Naive thymus-derived CD4-positive, alpha-beta T cell (primary cell): ENCODE measurements at regions not wholly inside any gene's neighbourhood (a gene's known extent, or its start where the extent isn't known, plus 50 kb on each side); places are given as distances from the start of the nearest gene placed in this dataset.

ENCODE experiments used
- ATAC-seq: fragments of 150-1000 bp; cut with Tn5 transposase; 2 replicates; pipeline ENCODE4 v1.10.0; 2021; ENCODE audit warnings: mild to moderate bottlenecking, moderate library complexity
- CTCF ChIA-PET: fragments of 350-600 bp; sonication (Branson Sonifier 250); formaldehyde crosslinking; loops from one replicate; lab custom pipeline; 2021; ENCODE audit warnings: antibody characterized with exemption; lab: Charles Lee
- POLR2A ChIA-PET: fragments of 350-600 bp; sonication (Branson Sonifier 250); formaldehyde crosslinking; loops from one replicate; lab custom pipeline; 2021; ENCODE audit warnings: antibody characterized with exemption, inconsistent platforms; lab: Charles Lee
- DNase-seq, 9 donors: peaks; one replicate each; pipeline versions ENCODE4 v3.0.0 to v3.0.0-alpha.2; 2020 to 2022; ENCODE audit warnings: mixed read lengths in 1 of 9
- H3K27ac ChIP-seq: one replicate; pipeline ENCODE4 v1.7.0; 2013; ENCODE audit warnings: mild to moderate bottlenecking, low read depth, low read length, moderate library complexity
- H3K27me3 ChIP-seq, 2 donors: one replicate each; pipeline ENCODE4 v1.7.0; 2013; ENCODE audit warnings: low read length in 2 of 2, mild to moderate bottlenecking in 2 of 2, moderate library complexity in 2 of 2; ENCODE audit not compliant: control insufficient read depth in 2 of 2, insufficient read depth in 2 of 2
- H3K36me3 ChIP-seq, 3 experiments: 1 replicate in 2 of 3; 2 replicates in 1 of 3; pipeline ENCODE4 v1.7.0; 2013; ENCODE audit warnings: low read length in 3 of 3, mild to moderate bottlenecking in 3 of 3, moderate library complexity in 1 of 3; ENCODE audit not compliant: insufficient read depth in 3 of 3, control insufficient read depth in 2 of 3
- H3K4me1 ChIP-seq, 2 donors: one replicate each; pipeline ENCODE4 v1.7.0; 2013; ENCODE audit warnings: low read length in 2 of 2, mild to moderate bottlenecking in 2 of 2, moderate library complexity in 1 of 2; ENCODE audit not compliant: control insufficient read depth in 2 of 2, insufficient read depth in 2 of 2
- H3K4me3 ChIP-seq: 2 replicates; pipeline ENCODE4 v1.7.0; 2013; ENCODE audit warnings: mild to moderate bottlenecking, low read length
- H3K9me3 ChIP-seq, 3 experiments: 1 replicate in 2 of 3; 2 replicates in 1 of 3; pipeline ENCODE4 v1.7.0; 2013; ENCODE audit warnings: low read length in 3 of 3; ENCODE audit not compliant: control insufficient read depth in 2 of 3
- H3K27ac Mint-ChIP-seq, 9 donors: one replicate each; pipeline ENCODE4 v1.8.0; 2020 to 2022; ENCODE audit warnings: mixed read lengths in 9 of 9, mild to moderate bottlenecking in 8 of 9, moderate library complexity in 5 of 9, inconsistent platforms in 2 of 9
- H3K27me3 Mint-ChIP-seq, 5 donors: one replicate each; pipeline ENCODE4 v1.8.0; 2021 to 2022; ENCODE audit warnings: mixed read lengths in 5 of 5, mild to moderate bottlenecking in 1 of 5
- H3K36me3 Mint-ChIP-seq, 5 donors: one replicate each; pipeline ENCODE4 v1.8.0; 2020 to 2022; ENCODE audit warnings: mixed read lengths in 5 of 5, mild to moderate bottlenecking in 3 of 5, inconsistent platforms in 1 of 5
- H3K4me1 Mint-ChIP-seq, 7 donors: one replicate each; pipeline ENCODE4 v1.8.0; 2020 to 2022; ENCODE audit warnings: mixed read lengths in 7 of 7, mild to moderate bottlenecking in 3 of 7, inconsistent platforms in 1 of 7
- H3K4me3 Mint-ChIP-seq, 10 donors: one replicate each; pipeline ENCODE4 v1.8.0; 2020 to 2022; ENCODE audit warnings: mild to moderate bottlenecking in 10 of 10, mixed read lengths in 10 of 10, moderate library complexity in 6 of 10, inconsistent platforms in 2 of 10
- H3K9me3 Mint-ChIP-seq, 11 donors: one replicate each; pipeline ENCODE4 v1.8.0; 2020 to 2022; ENCODE audit warnings: mixed read lengths in 11 of 11, mild to moderate bottlenecking in 4 of 11, inconsistent platforms in 1 of 11, moderate library complexity in 1 of 11
- intact Hi-C, 2 donors: fragments of 100-400 bp; cut with micrococcal nuclease; formaldehyde crosslinking; loops; one replicate each; pipeline ENCODE4 v1.15.1; 2023

DNA sequence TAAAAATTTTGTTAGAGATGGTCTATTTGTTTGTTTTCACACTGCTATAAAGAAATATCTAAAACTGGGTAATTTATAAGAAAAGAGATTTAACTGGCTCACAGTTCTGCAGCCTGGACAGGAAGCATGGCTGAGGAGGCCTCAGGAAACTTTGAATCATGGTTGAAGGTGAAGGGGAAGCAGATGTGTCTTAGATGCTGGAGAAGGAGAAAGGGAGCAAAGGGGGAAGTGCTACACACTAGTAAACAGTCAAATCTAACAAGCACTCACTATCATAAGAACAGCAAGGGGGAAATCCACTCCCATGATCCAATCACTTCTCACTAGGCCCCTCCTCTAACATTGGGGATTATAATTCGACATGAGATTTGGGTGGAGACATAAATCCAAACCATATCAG is 76.8 kb upstream of the COL24A1 start:
- H3K4me1 ChIP-seq, result no peaks in the 10 kb centered on the region
- H3K36me3 Mint-ChIP-seq, result no peaks in the 10 kb centered on the region
- H3K4me3 Mint-ChIP-seq, result no peak overlapping the region
- POLR2A ChIA-PET, result no interaction called here
- CTCF ChIA-PET, result no interaction called here
- H3K27ac ChIP-seq, result no peak overlapping the region
- no peak overlapping the region for H3K27ac Mint-ChIP-seq
- no peaks in the 10 kb centered on the region for H3K27me3 ChIP-seq
- no peaks in the 10 kb centered on the region for H3K4me1 Mint-ChIP-seq
- H3K27me3 Mint-ChIP-seq, result peaks cover 0 to 7% (median 4%) of the 10 kb centered on the region in 5 donors
- no peaks in the 10 kb centered on the region for H3K9me3 ChIP-seq
- intact Hi-C loops, result no loop called here
- ATAC-seq, result no peak
- DNase-seq, result no peak
- peaks cover 0 to 8% (median 4%) of the 10 kb centered on the region in 11 donors for H3K9me3 Mint-ChIP-seq
- H3K4me3 ChIP-seq, result no peak overlapping the region
- H3K36me3 ChIP-seq, result no peaks in the 10 kb centered on the region

DNA sequence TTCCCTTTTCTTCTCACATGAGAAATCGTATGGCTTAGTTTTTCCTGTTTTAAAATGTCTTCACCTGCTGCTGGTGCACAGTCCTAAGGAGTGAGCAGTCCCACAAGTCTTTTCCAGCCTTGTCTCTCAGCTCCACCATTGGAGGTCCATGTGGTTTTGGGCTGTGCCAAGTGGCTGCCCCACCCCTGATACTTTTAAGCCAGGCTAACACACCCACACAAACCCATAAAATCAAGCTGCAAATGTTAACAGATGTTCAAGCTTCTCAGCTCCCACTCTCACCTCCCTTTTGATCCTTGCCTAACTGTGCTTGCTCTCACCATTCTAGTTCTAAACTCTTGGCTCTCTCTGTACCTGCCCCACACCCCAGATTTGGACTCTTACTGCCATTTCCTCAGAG is 74.5 kb upstream of the COL24A1 start:
- Mint-ChIP-seq H3K4me1 (no peaks in the 10 kb centered on the region), H3K4me3 (no peak overlapping the region)
- CTCF ChIA-PET, result no interaction called here

DNA sequence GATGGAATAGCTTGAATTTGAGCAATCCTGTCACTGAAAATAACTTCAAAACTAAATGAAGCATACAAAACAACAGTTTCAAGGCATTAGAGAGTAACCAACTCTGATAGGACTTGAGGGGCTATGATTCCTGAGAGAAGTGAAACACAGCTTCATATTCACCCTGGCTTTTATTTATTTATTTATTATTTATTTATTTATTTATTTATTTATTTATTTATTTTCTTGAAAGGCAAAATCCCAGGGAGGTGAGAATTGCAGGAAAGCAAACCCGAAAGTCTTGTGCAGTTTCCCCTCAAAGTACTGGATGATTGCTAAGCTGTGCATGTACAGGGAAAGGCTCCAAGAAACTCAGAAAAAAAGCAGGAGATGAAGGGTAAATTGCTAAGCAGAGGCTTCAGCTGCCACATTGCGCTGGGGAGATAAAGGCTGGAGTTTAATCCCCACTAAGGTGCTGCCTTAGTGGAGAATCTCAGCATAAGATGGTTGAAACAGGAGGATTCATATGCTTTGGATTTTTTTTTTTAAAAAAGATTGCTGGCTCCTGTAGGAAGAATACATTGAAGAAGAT is 72.9 kb upstream of the COL24A1 start:
- DNase-seq, result no peak
- peaks cover 0 to 7% (median 4%) of the 10 kb centered on the region in 5 donors for H3K27me3 Mint-ChIP-seq
- no peaks in the 10 kb centered on the region for H3K36me3 ChIP-seq
- H3K4me1 Mint-ChIP-seq, result no peaks in the 10 kb centered on the region
- no peaks in the 10 kb centered on the region for H3K9me3 ChIP-seq
- ChIA-PET CTCF (no interaction called here), POLR2A (no interaction called here)
- ATAC-seq, result no peak
- H3K27me3 ChIP-seq, result no peaks in the 10 kb centered on the region
- H3K9me3 Mint-ChIP-seq, result peaks cover 0 to 5% (median 0%) of the 10 kb centered on the region in 11 donors
- H3K4me1 ChIP-seq, result no peaks in the 10 kb centered on the region
- no peak overlapping the region for H3K27ac Mint-ChIP-seq
- no peak overlapping the region for H3K4me3 ChIP-seq
- H3K4me3 Mint-ChIP-seq, result no peak overlapping the region
- intact Hi-C loops, result no loop called here
- H3K36me3 Mint-ChIP-seq, result no peaks in the 10 kb centered on the region
- H3K27ac ChIP-seq, result no peak overlapping the region

More for the DNA sequence above, 74.5 kb upstream of the COL24A1 start:
- ATAC-seq (no peak), DNase-seq (no peak)
- H3K36me3 ChIP-seq, result no peaks in the 10 kb centered on the region
- no peaks in the 10 kb centered on the region for H3K27me3 ChIP-seq
- Mint-ChIP-seq H3K27me3 (peaks cover 0 to 7% (median 4%) of the 10 kb centered on the region in 5 donors), H3K9me3 (peaks cover 0 to 5% (median under 1%) of the 10 kb centered on the region in 11 donors), H3K27ac (no peak overlapping the region), H3K36me3 (no peaks in the 10 kb centered on the region)
- intact Hi-C loops, result no loop called here
- POLR2A ChIA-PET, result no interaction called here
- H3K9me3 ChIP-seq, result no peaks in the 10 kb centered on the region
- H3K4me1 ChIP-seq, result no peaks in the 10 kb centered on the region
- H3K4me3 ChIP-seq, result no peak overlapping the region
- no peak overlapping the region for H3K27ac ChIP-seq

DNA sequence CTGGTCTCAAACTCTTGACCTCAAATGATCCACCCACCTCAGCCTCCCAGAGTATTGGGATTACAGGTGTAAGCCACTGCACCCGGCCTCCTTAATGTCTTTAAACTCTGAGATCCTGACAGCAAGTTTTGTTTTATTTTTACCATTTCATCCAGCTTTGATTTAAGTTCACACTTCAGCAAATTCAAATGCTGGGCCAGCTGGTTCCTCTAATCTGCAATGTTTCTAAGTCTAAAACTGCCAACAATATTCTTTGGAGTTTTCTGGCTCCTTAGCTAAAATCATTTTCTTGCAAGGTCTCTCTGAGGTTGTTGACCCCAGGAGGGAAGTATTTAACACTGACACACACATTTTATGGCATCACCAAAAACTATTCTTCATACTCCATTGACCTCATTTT is 72.0 kb upstream of the COL24A1 start:
- ChIA-PET CTCF (no interaction called here), POLR2A (no interaction called here)
- peaks cover 0 to 5% (median 0%) of the 10 kb centered on the region in 11 donors for H3K9me3 Mint-ChIP-seq
- H3K36me3 Mint-ChIP-seq, result no peaks in the 10 kb centered on the region
- H3K27me3 Mint-ChIP-seq, result peaks cover 0 to 7% (median 4%) of the 10 kb centered on the region in 5 donors
- intact Hi-C loops, result no loop called here
- ATAC-seq (no peak), DNase-seq (no peak)
- Histone ChIP-seq H3K27me3 (no peaks in the 10 kb centered on the region), H3K4me1 (no peaks in the 10 kb centered on the region), H3K9me3 (no peaks in the 10 kb centered on the region), H3K27ac (no peak overlapping the region), H3K4me3 (no peak overlapping the region), H3K36me3 (no peaks in the 10 kb centered on the region)
- no peaks in the 10 kb centered on the region for H3K4me1 Mint-ChIP-seq
- H3K4me3 Mint-ChIP-seq, result no peak overlapping the region
- no peak overlapping the region for H3K27ac Mint-ChIP-seq

DNA sequence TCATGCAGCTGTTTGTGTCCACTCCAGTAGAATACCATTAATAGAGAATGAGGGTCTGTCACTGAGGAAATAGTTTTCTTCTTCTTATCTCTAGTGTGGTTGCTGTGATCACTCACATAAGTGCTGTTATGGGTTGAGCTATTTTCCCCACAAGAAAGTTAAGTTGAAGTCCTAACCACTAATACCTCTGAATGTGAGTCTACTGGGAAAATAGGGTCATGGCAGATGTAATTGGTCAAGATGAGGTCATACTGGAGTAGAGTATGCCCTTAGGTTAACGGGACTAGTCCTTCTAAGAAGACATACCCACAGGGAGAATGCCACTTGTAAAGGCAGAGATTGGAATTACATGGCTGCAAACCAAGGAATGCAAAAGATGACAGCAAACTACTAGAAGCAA is 70.5 kb upstream of the COL24A1 start:
- Mint-ChIP-seq H3K36me3 (no peaks in the 10 kb centered on the region), H3K27ac (no peak overlapping the region), H3K4me1 (no peaks in the 10 kb centered on the region), H3K27me3 (peaks cover 0 to 5% (median under 1%) of the 10 kb centered on the region in 5 donors), H3K9me3 (no peaks in the 10 kb centered on the region), H3K4me3 (no peak overlapping the region)
- no peak for ATAC-seq
- no peaks in the 10 kb centered on the region for H3K36me3 ChIP-seq
- H3K9me3 ChIP-seq, result no peaks in the 10 kb centered on the region
- H3K27me3 ChIP-seq, result no peaks in the 10 kb centered on the region
- intact Hi-C loops, result no loop called here
- no peak for DNase-seq
- ChIA-PET CTCF (no interaction called here), POLR2A (no interaction called here)
- H3K27ac ChIP-seq, result no peak overlapping the region
- no peaks in the 10 kb centered on the region for H3K4me1 ChIP-seq
- H3K4me3 ChIP-seq, result no peak overlapping the region

DNA sequence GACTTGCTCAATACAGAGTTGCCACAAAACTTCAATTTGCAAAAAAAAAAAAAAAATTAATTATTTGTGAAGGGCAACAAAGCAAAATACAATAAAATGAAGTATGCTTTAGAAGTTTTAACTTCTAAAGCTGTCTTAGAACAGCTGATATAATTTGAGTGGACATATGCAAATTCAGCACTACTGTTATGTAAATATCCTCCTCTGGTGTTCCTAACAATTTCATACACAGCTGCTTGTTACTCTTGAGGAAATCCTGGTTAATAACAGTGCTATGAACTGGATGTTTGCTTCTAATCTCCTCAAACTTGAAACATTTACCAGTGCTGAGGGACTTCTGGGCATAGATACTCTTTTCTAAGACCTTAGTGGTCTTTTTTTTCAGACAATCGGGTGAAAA is 69.6 kb upstream of the COL24A1 start:
- ATAC-seq, result no peak
- CTCF ChIA-PET, result no interaction called here
- DNase-seq, result no peak
- Mint-ChIP-seq H3K9me3 (peaks cover 0 to 4% (median 0%) of the 10 kb centered on the region in 11 donors), H3K36me3 (no peaks in the 10 kb centered on the region), H3K4me3 (no peak overlapping the region), H3K27ac (no peak overlapping the region), H3K4me1 (no peaks in the 10 kb centered on the region), H3K27me3 (peaks cover 0 to 3% (median 0%) of the 10 kb centered on the region in 5 donors)
- no peaks in the 10 kb centered on the region for H3K4me1 ChIP-seq
- intact Hi-C loops, result no loop called here
- no peaks in the 10 kb centered on the region for H3K36me3 ChIP-seq
- POLR2A ChIA-PET, result no interaction called here
- H3K9me3 ChIP-seq, result no peaks in the 10 kb centered on the region
- no peak overlapping the region for H3K27ac ChIP-seq
- no peak overlapping the region for H3K4me3 ChIP-seq
- H3K27me3 ChIP-seq, result no peaks in the 10 kb centered on the region

DNA sequence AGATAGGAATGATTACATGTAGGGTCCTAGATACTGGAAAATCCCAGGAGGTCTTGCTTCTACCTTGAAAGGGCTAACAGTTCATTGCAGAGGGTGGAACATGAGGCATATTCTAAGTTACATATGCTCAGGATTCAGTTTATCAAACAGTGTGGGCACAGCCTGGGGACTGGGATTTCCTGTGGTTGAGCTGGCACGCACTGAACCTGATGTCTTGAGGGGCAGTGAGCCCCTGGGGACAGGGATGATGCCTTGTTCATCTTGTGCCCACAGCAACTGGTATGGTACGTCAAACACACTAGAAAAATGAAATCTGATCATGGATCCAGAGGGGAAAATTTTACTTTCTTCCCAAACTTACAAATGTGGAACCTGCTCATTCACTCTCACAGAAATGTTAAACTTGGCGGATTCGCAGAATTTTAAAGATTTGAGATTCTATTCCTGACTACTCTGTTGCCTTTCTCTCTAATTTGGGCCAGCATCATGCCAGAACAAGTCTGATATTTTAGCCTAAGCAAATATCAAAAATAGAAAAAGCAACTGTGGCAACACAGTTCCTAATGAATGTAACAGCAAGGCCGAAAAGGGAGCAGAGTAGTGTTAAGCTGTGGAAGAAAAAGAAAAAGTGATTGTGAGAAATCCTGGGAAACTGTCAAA is 68.2 kb upstream of the COL24A1 start:
- no peak overlapping the region for H3K27ac ChIP-seq
- intact Hi-C loops, result no loop called here
- H3K4me1 Mint-ChIP-seq, result no peaks in the 10 kb centered on the region
- H3K4me3 ChIP-seq, result no peak overlapping the region
- no peaks in the 10 kb centered on the region for H3K9me3 ChIP-seq
- H3K9me3 Mint-ChIP-seq, result peaks cover 0 to 4% (median 0%) of the 10 kb centered on the region in 11 donors
- no peak overlapping the region for H3K4me3 Mint-ChIP-seq
- no peaks in the 10 kb centered on the region for H3K27me3 ChIP-seq
- ChIA-PET CTCF (no interaction called here), POLR2A (no interaction called here)
- no peaks in the 10 kb centered on the region for H3K36me3 ChIP-seq
- peaks cover 0 to under 1% (median 0%) of the 10 kb centered on the region in 5 donors for H3K27me3 Mint-ChIP-seq
- DNase-seq (no peak), ATAC-seq (no peak)
- no peak overlapping the region for H3K27ac Mint-ChIP-seq
- no peaks in the 10 kb centered on the region for H3K36me3 Mint-ChIP-seq
- no peaks in the 10 kb centered on the region for H3K4me1 ChIP-seq
